Fibroblast of villous mesenchyme (primary cell): ENCODE measurements at regions not wholly inside any gene's neighbourhood (a gene's known extent, or its start where the extent isn't known, plus 50 kb on each side); places are given as distances from the start of the nearest gene placed in this dataset.
A peak's percentile ranks its signal among the peaks of the same experiment; 100 is the strongest.

Source experiments
- DNase-seq: peaks from one replicate; pipeline ENCODE4 v3.0.0-alpha.2; 2010; ENCODE audit warnings: low read depth
- H3K4me3 ChIP-seq: 2 replicates; pipeline ENCODE4 v1.5.1; 2011; ENCODE audit warnings: low read depth, mild to moderate bottlenecking, low read length
- CTCF ChIP-seq: IDR thresholded peaks from 2 replicates; pipeline ENCODE4 v1.5.1; 2012; ENCODE audit warnings: low read depth, mild to moderate bottlenecking, low read length; ENCODE audit not compliant: insufficient read depth

DNA sequence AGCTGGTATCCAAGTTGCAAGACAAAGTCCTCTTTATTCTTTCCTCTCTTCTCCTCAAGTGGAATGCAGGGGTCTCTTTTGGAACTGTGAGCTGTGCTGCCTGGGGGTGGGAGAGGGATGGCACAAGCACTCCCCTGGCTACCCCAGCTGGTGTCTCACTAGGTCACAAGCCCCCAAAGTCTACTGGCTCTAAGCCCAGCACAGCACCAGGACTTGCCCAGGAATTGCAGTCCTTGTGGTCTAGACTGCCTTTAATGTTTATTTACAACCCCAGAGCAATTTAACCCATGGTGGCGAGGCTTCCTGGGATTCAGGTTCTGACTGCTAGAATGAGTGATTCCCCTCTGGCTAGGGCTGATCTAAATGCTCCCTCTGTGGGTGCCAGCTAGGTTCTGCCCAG is 199.0 kb upstream of the STK17B start:
- no peak overlapping the region for H3K4me3 ChIP-seq
- no peak for DNase-seq
- TF ChIP-seq CTCF: no peak

DNA sequence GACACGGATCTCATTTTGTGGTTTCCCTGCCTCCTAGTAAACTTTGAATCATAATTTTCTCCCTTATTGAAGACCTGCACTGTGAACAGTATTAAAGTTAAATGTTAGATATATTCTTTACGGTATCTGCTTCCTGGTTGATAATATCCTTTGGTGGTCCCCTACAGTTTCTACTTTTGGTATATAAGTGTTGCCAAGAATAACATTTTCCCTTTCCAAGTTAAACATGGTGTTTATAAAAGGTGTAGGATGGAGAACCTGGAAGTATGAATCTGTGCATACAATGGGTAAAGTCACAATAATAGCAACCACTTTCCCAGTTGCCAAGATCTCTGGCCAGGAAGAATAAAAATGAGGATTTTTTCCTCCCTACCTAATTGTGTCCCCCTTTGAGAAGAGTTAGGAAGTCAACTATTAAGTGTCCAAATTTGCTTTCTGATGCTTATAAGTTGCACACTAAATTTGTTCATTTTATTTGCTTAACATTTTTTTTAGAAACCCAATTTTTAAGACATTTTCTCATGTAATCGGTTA is 201.0 kb upstream of the STK17B start:
- no peak for DNase-seq
- no peak overlapping the region for H3K4me3 ChIP-seq
- TF ChIP-seq CTCF: no peak

DNA sequence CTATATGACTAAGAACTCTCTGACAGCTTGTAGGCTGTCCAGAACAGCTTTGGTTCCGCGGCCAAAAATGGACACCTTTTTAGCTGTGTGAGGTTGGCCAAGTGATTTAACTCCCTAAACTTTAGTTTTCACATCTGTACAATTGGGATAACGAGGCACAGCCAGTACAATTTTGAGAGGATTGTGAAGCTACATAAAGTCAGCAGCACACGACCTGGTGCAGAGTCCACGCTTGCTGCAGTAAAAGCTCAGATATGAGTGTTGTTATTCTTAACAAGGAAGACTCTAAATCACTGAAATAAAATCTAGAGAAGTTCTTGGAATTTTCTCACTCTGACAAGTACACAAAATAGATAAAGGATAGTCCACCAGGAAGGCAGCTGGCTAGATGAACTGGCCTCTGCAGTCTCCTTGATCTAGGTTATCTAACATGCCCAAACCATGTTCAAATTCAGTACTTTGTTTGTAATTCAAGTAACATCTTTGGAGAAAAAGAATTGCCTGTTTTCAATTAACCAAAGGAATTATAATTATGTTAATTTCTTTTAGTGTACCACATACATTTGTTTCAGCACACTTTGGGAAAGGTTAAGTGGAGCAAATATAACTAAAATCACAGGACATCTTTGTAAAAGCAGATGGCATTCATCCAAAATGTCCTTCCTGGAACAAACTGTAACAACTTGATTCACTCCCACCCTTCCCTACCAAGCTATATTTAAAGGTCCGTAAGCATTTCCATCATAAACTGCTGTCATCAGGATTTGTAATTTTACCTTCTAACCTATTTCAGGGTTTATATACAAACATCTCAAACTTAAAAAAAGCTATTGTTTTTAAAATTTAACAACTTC is 201.7 kb upstream of the STK17B start:
- DNase-seq: peak; percentile 42
- no peak for TF ChIP-seq CTCF
- H3K4me3 ChIP-seq: no peak overlapping the region

DNA sequence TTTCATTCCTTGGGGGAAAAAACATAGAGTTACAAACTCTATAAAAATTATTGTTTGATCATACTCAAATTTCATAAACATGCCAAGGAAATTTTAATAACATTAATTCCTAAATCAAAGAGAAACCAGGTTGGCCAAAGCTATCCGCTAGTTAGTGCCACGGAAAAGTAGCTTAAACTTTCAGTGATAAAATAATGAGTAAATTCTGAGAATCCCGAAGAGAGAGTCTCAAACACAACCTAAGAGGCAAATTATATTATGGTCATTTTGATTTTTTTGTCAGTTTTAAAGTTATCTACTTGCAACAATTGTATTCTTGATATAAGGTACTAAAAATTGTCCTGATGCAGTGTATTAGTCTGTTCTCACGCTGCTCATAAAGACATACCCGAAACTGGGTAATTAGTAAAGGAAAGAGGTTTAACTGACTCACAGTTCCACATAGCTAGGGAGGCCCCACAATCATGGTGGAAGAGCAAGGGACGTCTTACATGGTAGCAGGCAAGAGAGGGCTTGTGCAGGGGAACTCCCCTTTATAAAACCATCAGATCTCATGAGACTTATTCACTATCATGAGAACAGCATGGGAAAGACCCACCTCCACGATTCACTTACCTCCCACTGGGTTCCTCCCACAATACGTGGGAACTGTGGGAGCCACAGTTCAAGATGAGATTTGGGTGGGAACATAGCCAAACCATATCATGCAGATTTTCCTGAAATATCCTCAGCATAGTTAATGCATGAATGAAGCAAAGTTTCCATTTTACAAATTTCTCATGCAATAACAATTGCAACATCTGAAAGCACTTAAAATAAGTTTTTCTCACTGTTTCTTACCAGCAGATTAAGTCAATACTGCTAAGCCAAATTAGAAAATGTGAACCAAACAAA is 205.9 kb upstream of the STK17B start:
- TF ChIP-seq CTCF: no peak
- peak; percentile 19 for DNase-seq
- H3K4me3 ChIP-seq: no peak overlapping the region

GRCh38 chr2:196379600-196379999 is 208.2 kb upstream of the STK17B start:
- no peak for TF ChIP-seq CTCF
- no peak for DNase-seq
- no peak overlapping the region for H3K4me3 ChIP-seq

GRCh38 chr2:196380098-196380497 is 208.7 kb upstream of the STK17B start:
- no peak for TF ChIP-seq CTCF
- no peak overlapping the region for H3K4me3 ChIP-seq
- DNase-seq: no peak
